Superior temporal gyrus (tissue), 1 donor: ENCODE measurements at regions not wholly inside any gene's neighbourhood (a gene's known extent, or its start where the extent isn't known, plus 50 kb on each side); places are given as distances from the start of the nearest gene placed in this dataset.

Experiments
- DNase-seq: peaks from one replicate; pipeline ENCODE4 v3.0.0-alpha.2; 2016; ENCODE audit errors: extremely low spot score

DNA sequence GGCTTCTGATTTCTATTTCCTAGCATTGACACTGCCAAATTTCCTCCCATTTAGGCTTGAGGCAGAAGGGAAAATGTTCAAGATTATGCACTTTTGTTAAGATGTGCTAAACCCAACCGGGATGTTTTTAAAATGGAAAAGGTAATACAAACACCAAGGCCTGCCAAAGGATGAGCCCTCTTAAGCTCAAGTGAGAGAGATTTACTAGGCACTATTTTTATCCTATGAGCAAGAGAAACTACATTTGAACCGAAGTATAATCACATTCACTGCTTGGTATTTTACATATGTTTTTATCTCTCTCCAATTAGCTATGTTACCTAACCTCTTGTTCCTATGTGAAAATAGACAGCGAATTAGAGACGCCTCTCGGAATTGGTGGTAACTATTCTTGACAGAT lies 295.8 kb downstream of the GABRB3 start:
- DNase-seq, result peak; percentile 28

DNA sequence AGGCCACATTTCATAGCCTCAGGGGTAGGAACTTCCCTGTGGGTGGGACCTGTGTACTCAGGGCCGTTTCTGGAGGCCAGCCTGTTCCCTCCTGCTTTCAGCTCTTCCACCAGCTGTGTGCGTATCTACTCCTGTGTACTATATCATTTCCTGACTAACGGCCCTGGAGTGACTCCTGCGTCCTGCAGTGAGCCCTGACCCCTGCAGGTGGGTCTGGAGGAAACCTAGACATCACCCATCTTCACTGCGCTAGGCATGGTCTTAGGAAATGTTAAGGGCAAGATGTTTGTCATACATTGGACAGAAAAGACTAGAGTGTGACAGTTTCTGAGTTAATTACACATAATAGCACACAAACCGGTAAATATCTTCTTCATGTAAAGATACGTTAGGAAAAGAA lies 297.3 kb downstream of the GABRB3 start:
- no peak for DNase-seq

GRCh38 chr15:26472661-26473060 lies 300.2 kb downstream of the GABRB3 start:
- peak; percentile 65 for DNase-seq

GRCh38 chr15:26461847-26462608 lies 310.8 kb downstream of the GABRB3 start:
- no peak for DNase-seq

DNA sequence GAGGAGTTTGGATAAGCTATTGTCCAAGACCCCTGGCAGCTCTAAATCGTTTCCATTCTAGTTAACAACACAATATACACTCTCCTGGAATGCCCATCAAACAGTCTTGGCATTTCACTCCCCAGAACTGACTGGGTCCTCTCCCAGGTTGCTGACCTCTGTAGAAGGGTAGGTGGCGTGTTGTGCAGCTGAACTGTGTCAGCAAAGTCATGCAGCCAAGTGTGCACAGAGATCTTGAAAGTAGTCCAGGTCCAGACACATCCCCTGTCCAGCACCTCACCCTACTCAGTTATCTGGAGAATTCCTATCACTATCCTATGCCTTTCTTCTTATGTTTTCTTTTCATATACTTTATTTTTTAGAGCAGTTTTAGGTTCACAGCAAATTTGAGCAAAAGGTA lies 312.7 kb downstream of the GABRB3 start:
- no peak for DNase-seq

DNA sequence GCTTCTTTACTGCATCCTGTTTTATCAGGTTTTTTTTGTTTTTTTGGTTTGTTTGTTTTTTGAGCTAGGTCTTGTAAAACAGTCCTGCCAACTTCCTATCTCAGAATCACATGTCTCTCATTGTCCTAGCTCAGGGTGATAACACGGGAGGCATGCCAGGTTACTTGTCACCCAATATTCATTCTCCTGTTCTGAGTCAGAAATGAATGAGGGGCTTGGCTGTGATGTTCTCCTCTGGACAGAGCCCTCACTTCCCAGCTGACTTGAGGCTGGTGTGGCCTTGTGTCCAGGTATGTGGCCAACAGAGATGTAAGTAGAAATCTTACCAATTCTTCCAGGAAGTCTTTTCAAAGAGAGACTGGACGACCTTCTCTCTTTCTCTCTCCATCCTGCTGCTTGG lies 317.0 kb downstream of the GABRB3 start:
- DNase-seq, result no peak

DNA sequence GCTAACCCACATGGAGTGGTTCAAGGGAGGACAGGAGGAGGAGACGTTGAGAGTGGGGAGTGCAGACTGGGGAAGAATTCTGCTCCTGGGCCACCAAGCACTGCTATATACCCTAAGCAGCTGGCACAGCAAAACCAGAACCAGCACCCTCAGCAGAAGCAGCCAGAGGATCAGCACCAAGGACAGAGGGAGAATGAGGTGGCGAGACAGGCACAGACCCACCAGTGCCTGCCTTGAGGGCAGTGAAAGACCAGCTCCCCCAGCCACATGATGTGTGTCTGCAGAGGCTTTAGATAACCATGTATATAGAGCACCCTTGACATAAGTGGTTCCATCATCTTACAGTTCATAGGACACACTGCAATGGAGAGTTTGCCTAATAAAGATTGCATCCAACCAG lies 319.0 kb downstream of the GABRB3 start:
- no peak for DNase-seq

GRCh38 chr15:26451995-26452394 lies 320.9 kb downstream of the GABRB3 start:
- no peak for DNase-seq

DNA sequence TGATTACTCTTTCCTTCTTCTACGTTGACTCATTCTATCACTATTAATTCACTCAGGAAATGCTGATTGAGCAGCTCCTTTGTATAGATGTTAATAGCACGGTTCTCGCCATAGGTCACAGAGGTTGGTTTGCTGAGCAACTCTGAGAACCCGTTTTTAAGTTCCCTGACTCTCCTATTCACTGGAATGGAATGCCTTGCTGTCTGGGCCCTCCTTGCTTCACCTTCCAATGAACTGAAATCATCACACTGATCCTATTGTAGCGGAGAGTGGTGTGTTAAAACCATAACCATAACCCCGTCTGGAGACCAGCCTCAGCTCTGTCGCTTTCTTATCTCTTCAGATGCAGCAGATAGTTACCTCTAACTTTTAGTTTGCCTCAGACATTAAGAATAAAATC lies 323.6 kb downstream of the GABRB3 start:
- DNase-seq, result no peak

GRCh38 chr15:26443321-26443720 lies 329.5 kb downstream of the GABRB3 start:
- DNase-seq, result no peak

DNA sequence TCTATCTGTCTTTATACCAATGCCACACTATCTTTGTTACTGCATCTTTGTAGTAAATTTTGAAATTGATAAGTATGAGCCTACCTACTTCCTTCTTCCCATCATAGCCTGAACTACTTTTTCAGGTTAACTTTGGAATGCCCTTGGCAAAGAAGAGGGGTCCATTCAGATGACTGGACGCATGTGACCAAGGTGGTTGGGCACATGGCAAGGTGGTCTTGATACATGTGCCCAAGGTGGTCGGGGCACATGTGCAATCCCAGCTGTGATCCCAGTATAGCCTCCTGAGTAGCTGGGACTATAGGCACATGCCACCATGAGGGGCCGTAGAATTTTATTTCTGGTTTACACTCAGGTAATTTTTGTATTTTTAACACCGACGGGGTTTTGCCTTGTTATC lies 330.2 kb downstream of the GABRB3 start:
- DNase-seq, result no peak

DNA sequence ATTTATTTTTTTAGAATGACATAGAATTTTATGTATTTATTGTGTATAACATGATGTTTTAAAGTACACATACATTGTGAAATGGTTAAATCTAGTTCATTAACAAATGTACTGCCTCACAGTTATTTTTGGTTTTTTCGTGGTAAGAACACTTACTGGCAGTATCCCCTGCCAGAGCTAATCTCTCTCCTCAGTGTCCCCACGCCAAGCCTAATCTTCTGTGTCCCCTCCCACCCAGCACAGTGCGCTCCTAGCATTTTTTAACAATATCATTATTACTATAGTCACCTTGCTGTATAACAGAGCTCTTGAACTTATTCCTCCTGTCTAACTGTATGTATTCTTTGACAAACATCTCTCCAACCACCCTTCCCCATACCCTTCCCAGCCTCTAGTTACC lies 333.2 kb downstream of the GABRB3 start:
- no peak for DNase-seq

DNA sequence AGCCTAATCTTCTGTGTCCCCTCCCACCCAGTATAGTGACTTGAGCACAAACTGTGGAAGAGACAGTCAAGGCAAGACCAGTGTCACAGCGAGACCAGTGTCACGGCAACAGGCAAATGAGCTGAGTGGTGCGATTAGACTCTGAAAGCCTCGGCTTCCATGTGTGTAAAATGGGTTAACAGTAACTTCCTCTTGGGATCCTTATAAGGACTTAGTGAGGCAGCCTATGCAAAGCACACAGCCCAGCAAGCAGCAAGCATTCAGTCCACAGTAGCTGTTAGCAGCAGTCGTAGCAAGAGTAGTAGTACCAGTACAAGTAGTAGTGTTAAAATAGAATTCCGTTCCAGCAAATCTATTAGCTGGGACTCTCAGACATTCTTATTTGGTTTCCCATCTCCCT lies 334.1 kb downstream of the GABRB3 start:
- DNase-seq, result no peak

GRCh38 chr15:26438316-26438715 lies 334.6 kb downstream of the GABRB3 start:
- no peak for DNase-seq

GRCh38 chr15:26433818-26434217 lies 339.0 kb downstream of the GABRB3 start:
- DNase-seq, result no peak

GRCh38 chr15:26433060-26433459 lies 339.8 kb downstream of the GABRB3 start:
- no peak for DNase-seq

- no peak for DNase-seq
These were observed 351.8 kb downstream of the GABRB3 start for GRCh38 chr15:26421065-26421464.

GRCh38 chr15:26395624-26396023 lies 377.2 kb downstream of the GABRB3 start:
- DNase-seq, result no peak

DNA sequence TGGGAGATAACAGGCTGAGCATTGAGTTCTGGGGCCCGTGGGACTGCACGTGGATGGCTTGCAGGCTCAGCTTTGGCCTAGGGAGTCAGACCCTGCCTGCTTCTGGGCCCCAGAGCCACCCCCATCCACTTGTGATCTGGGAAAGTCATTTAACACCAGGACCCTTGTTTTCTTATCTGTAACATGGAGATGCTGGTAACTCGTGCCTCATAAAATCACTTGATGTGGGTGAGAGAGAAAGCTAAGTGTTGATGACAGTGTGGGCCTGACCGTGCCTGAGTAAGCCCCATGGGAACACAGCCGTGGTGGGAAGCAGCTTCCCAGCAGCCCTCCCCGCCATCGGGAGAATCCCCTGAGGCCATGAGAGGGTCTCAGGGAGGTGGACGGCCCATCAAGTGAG lies 378.1 kb downstream of the GABRB3 start:
- DNase-seq, result no peak

GRCh38 chr15:26392956-26393355 lies 379.9 kb downstream of the GABRB3 start:
- no peak for DNase-seq

GRCh38 chr15:26391567-26392194 lies 381.2 kb downstream of the GABRB3 start:
- DNase-seq, result no peak

DNA sequence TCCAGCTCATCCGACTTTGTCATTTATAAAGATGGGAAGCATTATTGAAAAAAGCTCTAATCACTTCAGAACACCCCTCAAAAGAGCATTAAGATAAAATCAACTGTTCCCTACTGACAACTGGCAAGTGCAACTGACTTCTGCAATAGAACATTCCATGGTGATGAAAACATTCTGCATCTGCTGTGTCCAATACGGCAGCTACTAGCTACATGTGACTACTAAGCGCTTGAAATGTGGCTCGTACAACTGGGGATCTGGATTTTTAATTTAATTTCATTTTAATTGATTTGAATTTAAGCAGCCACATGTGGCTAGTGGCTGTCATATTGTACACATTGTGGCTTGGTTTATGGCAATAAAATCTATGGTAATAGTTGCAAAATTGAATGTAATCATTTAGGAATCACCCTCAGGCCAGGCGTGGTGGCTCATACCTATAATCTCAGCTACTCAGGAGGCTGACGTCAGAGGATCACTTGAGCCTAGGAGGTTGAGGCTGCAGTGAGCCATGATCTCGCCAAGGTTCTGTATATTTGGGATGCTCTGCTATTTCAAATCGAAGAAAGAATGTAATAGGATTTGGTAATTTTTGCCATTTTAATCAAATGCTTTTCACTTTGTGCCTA lies 390.3 kb downstream of the GABRB3 start:
- no peak for DNase-seq

- no peak for DNase-seq
These were observed 394.6 kb downstream of the GABRB3 start for GRCh38 chr15:26378304-26378703.
